Mesendoderm (in vitro differentiated cells): ENCODE measurements at regions not wholly inside any gene's neighbourhood (a gene's known extent, or its start where the extent isn't known, plus 50 kb on each side); places are given as distances from the start of the nearest gene placed in this dataset.

ENCODE experiments used
- DNase-seq: peaks from one replicate; pipeline ENCODE4 v3.0.0; 2013
- H2AK5ac ChIP-seq: 2 replicates; pipeline ENCODE4 v1.6.1; 2013; ENCODE audit warnings: low read length, inconsistent platforms
- H2BK120ac ChIP-seq: 2 replicates; pipeline ENCODE4 v1.6.1; 2013; ENCODE audit warnings: low read depth, mild to moderate bottlenecking, low read length, moderate library complexity, mixed read lengths
- H2BK15ac ChIP-seq: replicated peaks from 2 replicates; pipeline ENCODE4 v1.6.1; 2013; ENCODE audit warnings: low read depth, mild to moderate bottlenecking, moderate library complexity
- H2BK5ac ChIP-seq: 2 replicates; pipeline ENCODE4 v1.6.1; 2013; ENCODE audit warnings: low read length, inconsistent platforms
- H3K18ac ChIP-seq: 2 replicates; pipeline ENCODE4 v1.6.1; 2013; ENCODE audit warnings: mild to moderate bottlenecking, low read length, mixed read lengths
- H3K23ac ChIP-seq: one replicate; pipeline ENCODE4 v1.6.1; 2013; ENCODE audit warnings: low read length
- H3K27ac ChIP-seq: 2 replicates; pipeline ENCODE4 v1.5.1; 2013; ENCODE audit warnings: low read depth, mild to moderate bottlenecking, inconsistent platforms, low read length, moderate library complexity
- H3K27me3 ChIP-seq: 2 replicates; pipeline ENCODE4 v1.6.1; 2013; ENCODE audit warnings: low read length, control low read depth, mild to moderate bottlenecking, inconsistent platforms; ENCODE audit not compliant: insufficient read depth, poor library complexity
- H3K36me3 ChIP-seq: 2 replicates; pipeline ENCODE4 v1.6.1; 2013; ENCODE audit warnings: low read length, inconsistent platforms; ENCODE audit not compliant: control insufficient read depth, insufficient read depth
- H3K4ac ChIP-seq: one replicate; pipeline ENCODE4 v1.6.1; 2013; ENCODE audit warnings: low read depth, mild to moderate bottlenecking, low read length, moderate library complexity
- H3K4me1 ChIP-seq: 2 replicates; pipeline ENCODE4 v1.6.1; 2013; ENCODE audit warnings: low read depth, low read length, inconsistent platforms; ENCODE audit not compliant: control insufficient read depth
- H3K4me2 ChIP-seq: 2 replicates; pipeline ENCODE4 v1.6.1; 2013; ENCODE audit warnings: low read length
- H3K4me3 ChIP-seq: 2 replicates; pipeline ENCODE4 v1.5.1; 2013; ENCODE audit warnings: mild to moderate bottlenecking, low read length
- H3K56ac ChIP-seq: one replicate; pipeline ENCODE4 v1.6.1; 2013; ENCODE audit warnings: low read length
- H3K79me1 ChIP-seq: 2 replicates; pipeline ENCODE4 v1.6.1; 2013; ENCODE audit warnings: low read length, inconsistent platforms
- H3K79me2 ChIP-seq: 2 replicates; pipeline ENCODE4 v1.6.1; 2013; ENCODE audit warnings: mild to moderate bottlenecking, low read length; ENCODE audit not compliant: control insufficient read depth, insufficient read depth
- H3K9ac ChIP-seq: 2 replicates; pipeline ENCODE4 v1.6.1; 2013; ENCODE audit warnings: low read length, inconsistent platforms
- H4K5ac ChIP-seq: one replicate; pipeline ENCODE4 v1.6.1; 2013; ENCODE audit warnings: low read length
- H4K8ac ChIP-seq: one replicate; pipeline ENCODE4 v1.6.1; 2013; ENCODE audit warnings: low read depth, mild to moderate bottlenecking, control low read depth, low read length, moderate library complexity
- WGBS: extraction: QIAGEN DNeasy Blood & Tissue Kit; methylation state at CpG from one replicate; pipeline ENCODE4 v1.1.7; 2013; ENCODE audit warnings: low lambda C conversion rate, missing lambda C conversion rate; ENCODE audit not compliant: insufficient coverage; ENCODE audit errors: extremely low coverage; 5-methylcytosine and 5-hydroxymethylcytosine counted together

DNA sequence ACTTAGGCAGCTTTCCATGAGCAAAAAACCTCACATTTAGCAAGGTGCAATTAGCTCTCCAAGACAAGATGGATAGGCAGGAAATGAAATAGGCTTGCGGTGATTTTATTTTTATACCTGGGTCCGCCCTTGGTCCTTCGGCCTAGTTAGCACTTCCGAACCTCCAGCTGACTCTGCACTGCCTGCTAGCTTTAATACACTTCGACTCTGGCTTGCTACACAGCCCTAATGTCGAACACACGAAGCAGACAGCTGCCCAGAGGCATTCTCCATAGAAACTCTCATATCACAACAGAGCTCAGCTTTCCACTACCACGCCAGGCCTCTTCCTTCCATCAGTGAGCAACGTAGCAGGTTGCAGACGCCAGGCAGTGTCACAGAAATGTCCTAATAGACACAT lies 688.0 kb downstream of the VRK1 start:
- no peak for DNase-seq
- no peak overlapping the region for H3K4me2 ChIP-seq
- no peak overlapping the region for H2BK120ac ChIP-seq
- H3K27ac ChIP-seq, result no peak overlapping the region
- H4K5ac ChIP-seq, result no peak overlapping the region
- H4K8ac ChIP-seq, result no peak overlapping the region
- H3K4ac ChIP-seq, result no peak overlapping the region
- H3K4me3 ChIP-seq, result no peak overlapping the region
- H3K36me3 ChIP-seq, result no peaks in the 10 kb centered on the region
- H3K4me1 ChIP-seq, result no peaks in the 10 kb centered on the region
- H3K27me3 ChIP-seq, result no peaks in the 10 kb centered on the region
- no peaks in the 10 kb centered on the region for H3K79me2 ChIP-seq
- H2AK5ac ChIP-seq, result no peak overlapping the region
- H3K56ac ChIP-seq, result peak overlapping the region; percentile 10
- H3K23ac ChIP-seq, result no peak overlapping the region
- no CpG with 5 or more reads among the region's 10 CpGs for WGBS
- no peak overlapping the region for H2BK5ac ChIP-seq
- no peak overlapping the region for H2BK15ac ChIP-seq
- H3K79me1 ChIP-seq, result no peaks in the 10 kb centered on the region
- H3K9ac ChIP-seq, result no peak overlapping the region
- no peak overlapping the region for H3K18ac ChIP-seq

DNA sequence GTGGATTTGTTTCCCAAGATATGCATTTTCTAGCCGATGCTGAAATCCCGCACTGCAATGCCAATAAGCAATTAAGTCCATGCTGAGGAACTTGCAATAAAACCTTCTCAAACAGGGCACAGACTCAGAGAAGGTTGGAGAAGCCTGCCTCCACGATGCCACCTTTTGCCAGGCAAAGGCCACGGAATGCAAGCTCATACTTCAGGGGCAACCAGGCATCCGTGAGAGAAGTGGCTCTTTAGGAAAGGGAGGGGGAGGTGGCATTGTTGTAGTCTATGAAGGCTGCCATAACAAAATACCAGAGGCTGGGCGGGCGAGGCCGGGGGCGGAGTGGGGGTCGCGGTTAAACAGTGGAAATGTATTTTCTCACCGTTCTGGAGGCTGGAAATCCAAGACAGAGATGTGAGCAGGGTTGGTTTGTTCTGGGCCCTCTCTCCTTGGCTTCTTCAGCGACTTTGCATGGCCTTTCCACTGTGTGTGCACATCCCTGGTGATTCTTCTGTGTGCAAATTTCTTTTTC lies 689.5 kb downstream of the VRK1 start:
- H3K4ac ChIP-seq, result no peak overlapping the region
- no peak overlapping the region for H4K8ac ChIP-seq
- no peak overlapping the region for H3K18ac ChIP-seq
- no peaks in the 10 kb centered on the region for H3K4me1 ChIP-seq
- no peak overlapping the region for H2BK15ac ChIP-seq
- DNase-seq, result no peak
- H3K9ac ChIP-seq, result no peak overlapping the region
- WGBS, result no CpG with 5 or more reads among the region's 13 CpGs
- H3K36me3 ChIP-seq, result no peaks in the 10 kb centered on the region
- no peaks in the 10 kb centered on the region for H3K79me1 ChIP-seq
- no peak overlapping the region for H3K27ac ChIP-seq
- H3K79me2 ChIP-seq, result no peaks in the 10 kb centered on the region
- H2AK5ac ChIP-seq, result no peak overlapping the region
- no peak overlapping the region for H3K56ac ChIP-seq
- H3K27me3 ChIP-seq, result no peaks in the 10 kb centered on the region
- H3K4me3 ChIP-seq, result no peak overlapping the region
- no peak overlapping the region for H4K5ac ChIP-seq
- no peak overlapping the region for H3K4me2 ChIP-seq
- no peak overlapping the region for H2BK120ac ChIP-seq
- no peak overlapping the region for H3K23ac ChIP-seq
- H2BK5ac ChIP-seq, result no peak overlapping the region

DNA sequence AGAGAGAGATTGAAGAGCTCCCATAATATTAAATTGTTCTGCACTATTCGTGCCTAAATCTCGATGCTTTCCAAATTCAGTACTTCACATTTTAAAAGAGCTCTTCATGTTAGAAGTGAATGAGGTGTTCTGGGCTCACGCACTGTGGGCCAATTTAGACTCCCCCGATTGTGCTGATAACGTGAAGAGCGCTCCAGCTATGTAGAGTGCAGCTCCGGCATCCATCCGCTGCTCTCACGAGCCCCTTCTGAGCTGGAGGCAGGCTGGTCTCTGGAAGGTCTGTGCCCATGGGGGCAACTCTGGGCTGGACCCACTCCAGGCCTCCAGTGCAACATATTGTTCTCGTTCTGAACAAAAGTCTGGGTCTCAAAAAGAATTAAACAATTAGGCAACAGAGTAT lies 692.6 kb downstream of the VRK1 start:
- Histone ChIP-seq H3K79me2 (no peaks in the 10 kb centered on the region), H3K18ac (no peak overlapping the region), H3K4me1 (no peaks in the 10 kb centered on the region), H3K9ac (no peak overlapping the region), H3K4me3 (no peak overlapping the region), H3K23ac (no peak overlapping the region), H3K4me2 (no peak overlapping the region), H3K27ac (no peak overlapping the region), H3K27me3 (no peaks in the 10 kb centered on the region), H3K56ac (no peak overlapping the region), H2BK5ac (no peak overlapping the region), H2BK15ac (no peak overlapping the region), H4K8ac (no peak overlapping the region), H2BK120ac (no peak overlapping the region), H3K79me1 (no peaks in the 10 kb centered on the region), H4K5ac (no peak overlapping the region), H3K4ac (no peak overlapping the region), H2AK5ac (no peak overlapping the region), H3K36me3 (no peaks in the 10 kb centered on the region)
- WGBS, result no CpG with 5 or more reads among the region's 10 CpGs
- no peak for DNase-seq

DNA sequence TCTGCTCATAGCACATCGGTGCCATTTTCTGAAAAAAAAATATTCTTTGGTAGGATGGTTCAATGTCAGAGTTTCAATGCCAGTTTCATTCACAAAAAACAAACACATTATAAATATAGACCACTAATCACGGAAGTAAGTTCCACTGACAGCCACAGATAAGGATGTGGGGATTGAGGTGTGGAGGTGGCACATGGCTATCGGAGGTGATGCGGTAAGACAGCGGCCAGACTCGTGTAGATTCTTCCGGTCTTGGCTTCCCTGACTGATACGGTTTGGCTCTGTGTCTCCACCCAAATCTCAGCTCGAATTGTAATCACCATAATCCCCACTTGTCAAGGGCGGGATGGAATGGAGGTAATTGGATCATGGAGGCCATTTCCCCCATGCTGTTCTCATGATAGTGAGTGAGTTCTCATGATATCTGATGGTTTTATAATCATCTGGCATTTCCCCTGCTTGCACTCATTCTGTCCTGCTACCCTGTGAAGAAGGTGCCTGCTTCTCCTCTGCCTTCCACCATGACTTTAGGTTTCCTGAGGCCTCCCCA lies 693.4 kb downstream of the VRK1 start:
- H3K9ac ChIP-seq, result no peak overlapping the region
- no peak overlapping the region for H4K5ac ChIP-seq
- H3K18ac ChIP-seq, result no peak overlapping the region
- no peak overlapping the region for H3K4me3 ChIP-seq
- H3K4ac ChIP-seq, result no peak overlapping the region
- H2BK15ac ChIP-seq, result no peak overlapping the region
- H3K4me2 ChIP-seq, result no peak overlapping the region
- no peaks in the 10 kb centered on the region for H3K79me2 ChIP-seq
- no peak overlapping the region for H3K23ac ChIP-seq
- no peak overlapping the region for H2AK5ac ChIP-seq
- H3K4me1 ChIP-seq, result no peaks in the 10 kb centered on the region
- no peak overlapping the region for H2BK120ac ChIP-seq
- H4K8ac ChIP-seq, result no peak overlapping the region
- DNase-seq, result peak; percentile 87
- H3K27me3 ChIP-seq, result no peaks in the 10 kb centered on the region
- no peaks in the 10 kb centered on the region for H3K36me3 ChIP-seq
- no peak overlapping the region for H2BK5ac ChIP-seq
- no peak overlapping the region for H3K27ac ChIP-seq
- WGBS, result no CpG with 5 or more reads among the region's 10 CpGs
- no peaks in the 10 kb centered on the region for H3K79me1 ChIP-seq
- H3K56ac ChIP-seq, result no peak overlapping the region

DNA sequence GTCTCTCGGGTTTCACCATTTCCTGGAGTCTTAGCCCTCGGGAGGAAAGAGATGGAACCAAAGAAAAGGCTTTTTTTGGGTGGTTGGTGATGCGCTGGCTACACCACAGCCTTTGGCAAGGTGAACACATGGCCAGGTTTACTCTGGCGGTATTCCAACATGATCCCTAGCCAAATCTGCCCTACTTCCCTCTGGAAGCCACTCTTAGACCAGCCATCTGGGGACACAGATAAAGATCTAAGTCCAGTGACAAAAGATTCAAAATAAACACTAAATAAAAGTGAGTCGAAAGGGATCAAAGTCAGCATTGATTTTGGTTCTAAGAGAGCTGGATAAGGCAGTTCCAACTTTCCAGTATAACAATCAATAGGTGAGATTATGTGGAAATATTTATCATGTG lies 694.5 kb downstream of the VRK1 start:
- H3K23ac ChIP-seq, result no peak overlapping the region
- H3K56ac ChIP-seq, result no peak overlapping the region
- no peak overlapping the region for H4K8ac ChIP-seq
- no peak overlapping the region for H3K9ac ChIP-seq
- no peaks in the 10 kb centered on the region for H3K79me2 ChIP-seq
- no peaks in the 10 kb centered on the region for H3K27me3 ChIP-seq
- no peak overlapping the region for H2AK5ac ChIP-seq
- no peak overlapping the region for H2BK120ac ChIP-seq
- no peak overlapping the region for H2BK15ac ChIP-seq
- WGBS, result no CpG with 5 or more reads among the region's 5 CpGs
- no peak overlapping the region for H4K5ac ChIP-seq
- no peak overlapping the region for H2BK5ac ChIP-seq
- no peaks in the 10 kb centered on the region for H3K4me1 ChIP-seq
- no peak for DNase-seq
- no peak overlapping the region for H3K4me3 ChIP-seq
- no peak overlapping the region for H3K27ac ChIP-seq
- no peak overlapping the region for H3K18ac ChIP-seq
- H3K4me2 ChIP-seq, result no peak overlapping the region
- H3K4ac ChIP-seq, result no peak overlapping the region
- H3K79me1 ChIP-seq, result no peaks in the 10 kb centered on the region
- no peaks in the 10 kb centered on the region for H3K36me3 ChIP-seq

DNA sequence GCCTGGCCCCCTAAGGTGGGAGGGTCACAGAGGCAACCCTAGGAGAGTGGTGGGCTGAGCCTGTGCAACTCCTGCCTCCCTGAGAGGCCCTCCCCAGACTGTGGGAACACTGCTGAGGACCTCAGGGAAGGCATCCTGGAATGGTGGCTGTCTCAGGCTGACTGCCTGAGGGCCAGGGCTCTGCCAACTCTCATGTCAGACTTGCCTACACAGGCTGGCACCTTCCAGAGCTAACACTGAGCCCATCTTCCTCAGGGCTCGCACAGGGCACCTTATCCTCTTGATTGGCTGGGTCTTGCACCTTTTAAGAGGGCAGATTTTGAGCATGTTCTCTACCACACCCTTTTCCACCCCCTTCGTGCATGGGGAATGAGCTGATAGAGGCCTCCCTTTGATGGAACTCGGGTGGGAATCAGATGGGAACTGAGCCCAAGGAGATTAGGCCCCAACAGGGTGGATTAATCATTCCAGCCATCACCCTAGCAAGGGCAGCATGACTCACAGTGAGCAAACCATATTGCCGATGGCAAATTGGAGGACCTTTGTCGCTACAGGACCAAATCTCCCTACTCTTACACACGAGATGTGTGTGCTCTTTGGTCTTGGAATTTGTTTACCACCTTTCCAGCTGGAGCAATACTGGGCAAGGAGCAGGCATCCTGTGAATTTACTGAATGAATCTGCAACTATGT lies 702.8 kb downstream of the VRK1 start:
- H3K4me1 ChIP-seq, result no peaks in the 10 kb centered on the region
- H3K9ac ChIP-seq, result no peak overlapping the region

More for the DNA sequence above, 702.8 kb downstream of the VRK1 start:
- no CpG with 5 or more reads among the region's 6 CpGs for WGBS
- H3K36me3 ChIP-seq, result no peaks in the 10 kb centered on the region
- no peak overlapping the region for H2BK120ac ChIP-seq
- no peak overlapping the region for H3K4me3 ChIP-seq
- no peak overlapping the region for H3K27ac ChIP-seq
- H3K4ac ChIP-seq, result no peak overlapping the region
- no peak overlapping the region for H4K5ac ChIP-seq
- no peaks in the 10 kb centered on the region for H3K79me1 ChIP-seq
- no peak overlapping the region for H2AK5ac ChIP-seq
- no peak overlapping the region for H4K8ac ChIP-seq
- H3K27me3 ChIP-seq, result no peaks in the 10 kb centered on the region
- no peak for DNase-seq
- no peak overlapping the region for H3K23ac ChIP-seq
- no peak overlapping the region for H3K18ac ChIP-seq
- no peak overlapping the region for H2BK5ac ChIP-seq
- no peak overlapping the region for H2BK15ac ChIP-seq
- H3K4me2 ChIP-seq, result no peak overlapping the region
- no peak overlapping the region for H3K56ac ChIP-seq
- no peaks in the 10 kb centered on the region for H3K79me2 ChIP-seq
